SK-N-SH treated with all-trans-retinoic acid at 6 μM for 48 hours (cell line): ENCODE measurements at regions not wholly inside any gene's neighbourhood (a gene's known extent, or its start where the extent isn't known, plus 50 kb on each side); places are given as distances from the start of the nearest gene placed in this dataset.

ENCODE experiments used
- ATAC-seq: fragments of 200-7000 bp; cut with Tn5 transposase; 3 replicates; pipeline ENCODE4 v1.9.1; 2020; ENCODE audit warnings: mild to moderate bottlenecking, moderate library complexity
- BACH2 ChIP-seq: fragments of 250-450 bp; sonication (Bioruptor Pico); IDR thresholded peaks from 2 replicates; pipeline ENCODE4 v1.9.0; 2021; ENCODE audit warnings: mild to moderate bottlenecking, borderline replicate concordance
- CSDC2 ChIP-seq: fragments of 250-450 bp; sonication (Bioruptor Pico); IDR thresholded peaks from 2 replicates; pipeline ENCODE4 v1.5.0; 2020; ENCODE audit warnings: mild to moderate bottlenecking, moderate library complexity
- ESRRG ChIP-seq: fragments of 250-450 bp; sonication (Bioruptor Pico); IDR thresholded peaks from 2 replicates; pipeline ENCODE4 v1.6.1; 2021; ENCODE audit warnings: mild to moderate bottlenecking
- GLIS3 ChIP-seq: fragments of 250-450 bp; sonication (Bioruptor Pico); IDR thresholded peaks from 2 replicates; pipeline ENCODE4 v1.5.0; 2020; ENCODE audit warnings: mild to moderate bottlenecking, moderate library complexity
- ISL1 ChIP-seq: fragments of 250-450 bp; sonication (Bioruptor Pico); IDR thresholded peaks from 2 replicates; pipeline ENCODE4 v2.1.2; 2022; ENCODE audit warnings: mild to moderate bottlenecking, moderate library complexity
- PPARA ChIP-seq: fragments of 250-450 bp; sonication (Bioruptor Pico); IDR thresholded peaks from 2 replicates; pipeline ENCODE4 v1.5.0; 2020; ENCODE audit warnings: mild to moderate bottlenecking, borderline replicate concordance
- RARB ChIP-seq: fragments of 250-450 bp; sonication (Bioruptor Pico); IDR thresholded peaks from 2 replicates; pipeline ENCODE4 v1.8.0; 2021; ENCODE audit warnings: mild to moderate bottlenecking, moderate library complexity
- SNAI2 ChIP-seq: fragments of 250-450 bp; sonication (Bioruptor Pico); IDR thresholded peaks from 2 replicates; pipeline ENCODE4 v1.5.0; 2020; ENCODE audit warnings: mild to moderate bottlenecking, moderate library complexity
- TCF4 ChIP-seq: fragments of 250-450 bp; sonication (Bioruptor Pico); IDR thresholded peaks from 2 replicates; pipeline ENCODE4 v1.8.0; 2021; ENCODE audit warnings: mild to moderate bottlenecking, moderate library complexity, borderline replicate concordance
- TOX ChIP-seq: fragments of 250-450 bp; sonication (Bioruptor Pico); IDR thresholded peaks from 2 replicates; pipeline ENCODE4 v1.8.0; 2021; ENCODE audit warnings: mild to moderate bottlenecking, moderate library complexity, borderline replicate concordance
- ZC3H10 ChIP-seq: fragments of 250-450 bp; sonication (Bioruptor Pico); IDR thresholded peaks from 2 replicates; pipeline ENCODE4 v1.5.1; 2021; ENCODE audit warnings: mild to moderate bottlenecking, moderate library complexity
- ZFP3 ChIP-seq: fragments of 250-450 bp; sonication (Bioruptor Pico); IDR thresholded peaks from 2 replicates; pipeline ENCODE4 v1.5.0; 2020; ENCODE audit warnings: mild to moderate bottlenecking, moderate library complexity
- ZFP30 ChIP-seq: fragments of 450-650 bp; formaldehyde crosslinking; IDR thresholded peaks from 2 replicates; pipeline ENCODE4 v1.5.0; 2022; ENCODE audit warnings: mild to moderate bottlenecking, moderate library complexity
- ZNF565 ChIP-seq: fragments of 450-650 bp; formaldehyde crosslinking; conservative IDR thresholded peaks from 2 replicates; pipeline ENCODE4 v1.5.0; 2020; ENCODE audit warnings: low read depth, mild to moderate bottlenecking, moderate library complexity
- ZNF70 ChIP-seq: fragments of 450-650 bp; formaldehyde crosslinking; IDR thresholded peaks from 2 replicates; pipeline ENCODE4 v1.5.0; 2020; ENCODE audit warnings: mild to moderate bottlenecking, moderate library complexity
- ZNF8 ChIP-seq: fragments of 450-650 bp; formaldehyde crosslinking; IDR thresholded peaks from 2 replicates; pipeline ENCODE4 v1.5.0; 2020; ENCODE audit warnings: mild to moderate bottlenecking, moderate library complexity
- TF ChIP-seq, protein P1 (sequence below): fragments of 250-450 bp; sonication (Bioruptor Pico); IDR thresholded peaks from 2 replicates; pipeline ENCODE4 v1.8.0; 2021; ENCODE audit warnings: low read depth, mild to moderate bottlenecking, moderate library complexity, borderline replicate concordance
- TF ChIP-seq, protein P2 (sequence below): fragments of 250-450 bp; sonication (Bioruptor Pico); IDR thresholded peaks from 2 replicates; pipeline ENCODE4 v1.8.0; 2020; ENCODE audit warnings: mild to moderate bottlenecking, moderate library complexity, borderline replicate concordance
- TF ChIP-seq, protein P3 (sequence below): fragments of 250-450 bp; sonication (Bioruptor Pico); IDR thresholded peaks from 2 replicates; pipeline ENCODE4 v1.5.1; 2020; ENCODE audit warnings: low read depth, mild to moderate bottlenecking, moderate library complexity
- TF ChIP-seq, protein P4 (sequence below): fragments of 250-450 bp; sonication (Bioruptor Pico); IDR thresholded peaks from 2 replicates; pipeline ENCODE4 v1.5.1; 2021; ENCODE audit warnings: mild to moderate bottlenecking, moderate library complexity

DNA sequence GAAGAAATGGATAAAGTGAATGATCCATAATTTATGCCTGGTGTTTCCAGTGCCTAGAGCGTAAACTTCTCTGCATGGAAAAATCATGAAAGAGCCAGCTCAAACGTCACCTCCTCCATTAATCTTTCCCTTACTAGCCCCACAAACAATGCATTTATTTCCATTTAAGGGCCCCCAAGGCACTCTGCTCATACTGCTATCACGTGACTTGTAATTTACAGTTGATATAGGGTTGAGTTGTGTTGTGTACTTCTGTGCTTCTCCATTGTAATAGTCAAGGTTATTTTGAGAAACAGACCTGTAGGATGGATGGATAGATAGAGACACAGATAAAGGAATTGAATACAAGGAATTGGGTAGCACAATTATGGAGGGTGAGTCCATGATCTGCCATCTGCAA is 1034.7 kb upstream of the GHITM start:
- ATAC-seq, result no peak
- TF ChIP-seq BACH2, result no peak
- TF ChIP-seq, protein P1, sequence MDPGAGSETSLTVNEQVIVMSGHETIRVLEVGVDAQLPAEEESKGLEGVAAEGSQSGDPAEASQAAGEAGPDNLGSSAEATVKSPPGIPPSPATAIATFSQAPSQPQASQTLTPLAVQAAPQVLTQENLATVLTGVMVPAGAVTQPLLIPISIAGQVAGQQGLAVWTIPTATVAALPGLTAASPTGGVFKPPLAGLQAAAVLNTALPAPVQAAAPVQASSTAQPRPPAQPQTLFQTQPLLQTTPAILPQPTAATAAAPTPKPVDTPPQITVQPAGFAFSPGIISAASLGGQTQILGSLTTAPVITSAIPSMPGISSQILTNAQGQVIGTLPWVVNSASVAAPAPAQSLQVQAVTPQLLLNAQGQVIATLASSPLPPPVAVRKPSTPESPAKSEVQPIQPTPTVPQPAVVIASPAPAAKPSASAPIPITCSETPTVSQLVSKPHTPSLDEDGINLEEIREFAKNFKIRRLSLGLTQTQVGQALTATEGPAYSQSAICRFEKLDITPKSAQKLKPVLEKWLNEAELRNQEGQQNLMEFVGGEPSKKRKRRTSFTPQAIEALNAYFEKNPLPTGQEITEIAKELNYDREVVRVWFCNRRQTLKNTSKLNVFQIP (CRISPR knock-in tag), result no peak
- TF ChIP-seq TOX (CRISPR knock-in tag), result no peak
- no peak for TF ChIP-seq SNAI2 (CRISPR knock-in tag)
- no peak for TF ChIP-seq ZFP30 (CRISPR knock-in tag)
- no peak for TF ChIP-seq RARB (CRISPR knock-in tag)
- no peak for TF ChIP-seq ESRRG (CRISPR knock-in tag)
- no peak for TF ChIP-seq ZNF8 (CRISPR knock-in tag)

DNA sequence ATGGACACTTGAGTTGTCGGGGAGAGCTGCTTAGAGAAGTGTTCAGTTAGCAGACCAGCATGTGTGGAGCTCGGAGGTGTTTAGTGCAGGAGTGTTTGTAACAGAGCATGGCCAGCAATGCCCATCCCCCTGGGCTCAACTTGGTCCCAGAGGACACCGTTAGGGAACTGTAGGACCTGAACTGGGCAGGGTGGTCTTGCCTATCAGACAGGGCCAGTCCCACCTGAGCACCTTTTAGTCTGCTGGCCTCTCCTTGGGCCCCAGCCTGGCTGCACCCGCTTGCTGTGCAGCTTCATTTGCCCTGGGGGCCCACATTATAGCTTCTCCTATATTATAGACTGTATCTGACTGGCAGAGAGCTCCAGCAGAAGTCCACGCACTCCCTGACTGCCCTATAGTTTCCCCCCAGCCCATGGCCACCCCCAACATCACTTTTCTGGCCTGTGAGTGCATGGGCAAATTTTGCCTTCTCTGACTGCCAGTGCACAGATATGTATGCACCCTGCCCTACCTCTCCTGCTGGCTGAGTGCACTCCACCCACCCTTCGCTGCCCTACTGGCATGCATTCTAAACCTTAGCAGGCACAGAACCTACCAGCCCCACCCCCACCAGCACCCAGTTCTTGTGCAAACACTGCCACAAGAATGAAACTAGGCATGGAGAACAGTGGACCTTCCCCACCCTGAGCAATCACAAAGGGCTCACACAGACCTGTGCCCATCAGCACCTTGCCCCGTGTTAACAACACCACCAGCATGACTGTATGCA is 1030.6 kb upstream of the GHITM start:
- TF ChIP-seq ZNF565 (CRISPR knock-in tag) (no peak), PPARA (CRISPR knock-in tag) (no peak), GLIS3 (CRISPR knock-in tag) (no peak)
- TF ChIP-seq, all 23 proteins: peak for 0
- no peak for ATAC-seq

DNA sequence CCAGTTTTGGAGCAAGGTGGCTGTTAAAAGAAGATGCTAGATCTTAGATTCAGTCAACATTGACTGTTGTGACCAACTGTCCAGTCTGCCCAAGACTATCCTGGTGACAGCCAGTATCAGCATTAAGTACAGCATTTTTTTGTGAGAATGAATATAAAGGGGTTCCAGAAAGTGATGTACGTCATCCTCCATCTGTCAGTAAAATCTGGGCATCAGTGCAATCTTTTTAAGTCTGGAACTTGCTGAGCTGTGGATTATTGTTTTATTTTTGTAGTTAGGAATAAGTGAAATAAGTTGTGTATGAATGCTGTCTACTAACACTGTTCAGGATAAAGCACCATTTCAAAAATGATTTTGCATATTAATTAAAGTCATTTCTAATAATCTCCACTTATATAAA is 1020.0 kb upstream of the GHITM start:
- TF ChIP-seq, protein P1 (CRISPR knock-in tag), result no peak
- TF ChIP-seq ZNF565 (CRISPR knock-in tag), result no peak
- TF ChIP-seq ZC3H10 (CRISPR knock-in tag), result no peak
- TF ChIP-seq RARB (CRISPR knock-in tag), result no peak
- TF ChIP-seq BACH2, result no peak
- TF ChIP-seq ESRRG (CRISPR knock-in tag), result no peak
- TF ChIP-seq ZNF70 (CRISPR knock-in tag), result no peak
- no peak for TF ChIP-seq SNAI2 (CRISPR knock-in tag)
- TF ChIP-seq ZFP3 (CRISPR knock-in tag), result no peak
- TF ChIP-seq ZFP30 (CRISPR knock-in tag), result no peak
- no peak for TF ChIP-seq CSDC2
- TF ChIP-seq, protein P2, sequence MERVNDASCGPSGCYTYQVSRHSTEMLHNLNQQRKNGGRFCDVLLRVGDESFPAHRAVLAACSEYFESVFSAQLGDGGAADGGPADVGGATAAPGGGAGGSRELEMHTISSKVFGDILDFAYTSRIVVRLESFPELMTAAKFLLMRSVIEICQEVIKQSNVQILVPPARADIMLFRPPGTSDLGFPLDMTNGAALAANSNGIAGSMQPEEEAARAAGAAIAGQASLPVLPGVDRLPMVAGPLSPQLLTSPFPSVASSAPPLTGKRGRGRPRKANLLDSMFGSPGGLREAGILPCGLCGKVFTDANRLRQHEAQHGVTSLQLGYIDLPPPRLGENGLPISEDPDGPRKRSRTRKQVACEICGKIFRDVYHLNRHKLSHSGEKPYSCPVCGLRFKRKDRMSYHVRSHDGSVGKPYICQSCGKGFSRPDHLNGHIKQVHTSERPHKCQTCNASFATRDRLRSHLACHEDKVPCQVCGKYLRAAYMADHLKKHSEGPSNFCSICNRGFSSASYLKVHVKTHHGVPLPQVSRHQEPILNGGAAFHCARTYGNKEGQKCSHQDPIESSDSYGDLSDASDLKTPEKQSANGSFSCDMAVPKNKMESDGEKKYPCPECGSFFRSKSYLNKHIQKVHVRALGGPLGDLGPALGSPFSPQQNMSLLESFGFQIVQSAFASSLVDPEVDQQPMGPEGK, result no peak
- TF ChIP-seq GLIS3 (CRISPR knock-in tag), result no peak
- no peak for TF ChIP-seq PPARA (CRISPR knock-in tag)
- TF ChIP-seq, all 23 proteins: peak for 0
- ATAC-seq, result no peak

DNA sequence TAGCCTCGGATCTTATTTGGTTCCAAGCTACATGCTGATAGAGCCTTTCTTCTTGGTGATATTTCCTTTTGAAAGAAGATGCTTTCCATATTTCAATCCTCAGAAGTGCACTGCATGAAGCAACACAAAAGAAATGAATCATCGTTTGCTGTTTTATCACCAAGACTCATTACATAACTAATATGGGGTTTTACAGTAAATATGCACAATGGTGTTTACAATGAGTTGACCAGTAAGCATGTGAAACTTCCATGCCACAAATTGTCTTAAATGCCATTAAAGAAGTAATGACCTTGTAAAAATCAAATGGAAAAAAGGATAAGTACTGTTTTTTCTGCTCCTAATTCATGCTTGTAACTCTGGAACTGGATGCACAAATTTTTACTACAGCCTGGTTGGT is 1017.0 kb upstream of the GHITM start:
- no peak for ATAC-seq
- TF ChIP-seq TCF4 (CRISPR knock-in tag) (no peak), ISL1 (CRISPR knock-in tag) (no peak), TOX (CRISPR knock-in tag) (no peak), ZNF565 (CRISPR knock-in tag) (no peak), ZFP3 (CRISPR knock-in tag) (no peak)
- TF ChIP-seq, protein P3, sequence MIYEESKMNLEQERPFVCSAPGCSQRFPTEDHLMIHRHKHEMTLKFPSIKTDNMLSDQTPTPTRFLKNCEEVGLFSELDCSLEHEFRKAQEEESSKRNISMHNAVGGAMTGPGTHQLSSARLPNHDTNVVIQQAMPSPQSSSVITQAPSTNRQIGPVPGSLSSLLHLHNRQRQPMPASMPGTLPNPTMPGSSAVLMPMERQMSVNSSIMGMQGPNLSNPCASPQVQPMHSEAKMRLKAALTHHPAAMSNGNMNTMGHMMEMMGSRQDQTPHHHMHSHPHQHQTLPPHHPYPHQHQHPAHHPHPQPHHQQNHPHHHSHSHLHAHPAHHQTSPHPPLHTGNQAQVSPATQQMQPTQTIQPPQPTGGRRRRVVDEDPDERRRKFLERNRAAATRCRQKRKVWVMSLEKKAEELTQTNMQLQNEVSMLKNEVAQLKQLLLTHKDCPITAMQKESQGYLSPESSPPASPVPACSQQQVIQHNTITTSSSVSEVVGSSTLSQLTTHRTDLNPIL (CRISPR knock-in tag), result no peak
- TF ChIP-seq, protein P4, sequence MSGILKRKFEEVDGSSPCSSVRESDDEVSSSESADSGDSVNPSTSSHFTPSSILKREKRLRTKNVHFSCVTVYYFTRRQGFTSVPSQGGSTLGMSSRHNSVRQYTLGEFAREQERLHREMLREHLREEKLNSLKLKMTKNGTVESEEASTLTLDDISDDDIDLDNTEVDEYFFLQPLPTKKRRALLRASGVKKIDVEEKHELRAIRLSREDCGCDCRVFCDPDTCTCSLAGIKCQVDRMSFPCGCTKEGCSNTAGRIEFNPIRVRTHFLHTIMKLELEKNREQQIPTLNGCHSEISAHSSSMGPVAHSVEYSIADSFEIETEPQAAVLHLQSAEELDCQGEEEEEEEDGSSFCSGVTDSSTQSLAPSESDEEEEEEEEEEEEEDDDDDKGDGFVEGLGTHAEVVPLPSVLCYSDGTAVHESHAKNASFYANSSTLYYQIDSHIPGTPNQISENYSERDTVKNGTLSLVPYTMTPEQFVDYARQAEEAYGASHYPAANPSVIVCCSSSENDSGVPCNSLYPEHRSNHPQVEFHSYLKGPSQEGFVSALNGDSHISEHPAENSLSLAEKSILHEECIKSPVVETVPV (CRISPR knock-in tag), result no peak
- TF ChIP-seq, protein P1 (CRISPR knock-in tag), result no peak
- TF ChIP-seq, all 23 proteins: peak for 0
